ENCODE measurements at regions not wholly inside any gene's neighbourhood (a gene's known extent, or its start where the extent isn't known, plus 50 kb on each side); places are given as distances from the start of the nearest gene placed in this dataset.
"Not testable (repeated sequence)": the region's sequence is repeated elsewhere in the genome, so short reads cannot be mapped to it uniquely, and the experiment has no call there.

DNA sequence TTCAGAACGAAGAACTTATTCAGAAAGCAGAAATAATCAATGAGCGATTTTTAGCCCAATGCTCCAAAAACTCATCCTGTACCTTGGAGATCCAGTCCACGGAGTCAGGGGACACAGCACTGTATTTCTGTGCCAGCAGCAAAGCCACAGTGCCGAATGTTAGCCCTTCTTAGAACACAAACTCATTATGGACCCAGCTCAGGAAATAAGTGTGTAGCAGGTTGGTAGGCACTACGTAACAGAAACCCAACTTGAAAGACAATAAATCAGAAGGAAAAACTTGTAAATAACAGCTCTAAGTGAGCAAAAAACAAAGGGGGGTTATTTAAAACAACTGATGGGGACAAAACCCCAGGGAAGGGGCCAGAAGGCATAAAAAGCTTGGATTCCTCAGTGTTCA, 112.0 kb upstream of the PRSS1 start:
- DNase-seq (ENCODE audit: low spot score) (no peak), ATAC-seq (no peak)

DNA sequence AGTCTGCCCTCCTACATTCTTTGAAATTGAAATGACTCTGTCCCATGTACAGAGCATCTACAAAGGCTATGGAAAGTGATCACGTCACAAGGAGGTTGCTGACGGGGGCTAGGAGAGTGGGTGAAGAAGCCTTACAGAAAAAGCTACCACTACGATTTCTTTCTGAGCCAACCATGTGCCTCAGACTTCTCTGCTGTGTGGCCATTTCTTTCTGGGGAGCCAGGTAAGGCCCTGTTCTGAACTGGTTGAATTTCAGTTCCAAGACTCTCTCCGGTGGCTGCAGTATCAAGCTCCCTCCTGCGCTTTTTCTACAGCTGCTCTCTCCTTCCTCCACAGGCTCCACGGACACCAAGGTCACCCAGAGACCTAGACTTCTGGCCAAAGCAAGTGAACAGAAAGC, 112.5 kb upstream of the PRSS1 start:
- no peak for ATAC-seq

GRCh38 chr7:142636107-142636506, 113.2 kb upstream of the PRSS1 start:
- ATAC-seq; DNase-seq (ENCODE audit: low spot score): not testable (repeated sequence)

More for the DNA sequence above, 112.5 kb upstream of the PRSS1 start:
- no peak for DNase-seq (ENCODE audit: low spot score)

GRCh38 chr7:142632271-142633134, 116.8 kb upstream of the PRSS1 start:
- ATAC-seq, result peak; percentile 99
- DNase-seq (ENCODE audit: low spot score), result peak; percentile 54

DNA sequence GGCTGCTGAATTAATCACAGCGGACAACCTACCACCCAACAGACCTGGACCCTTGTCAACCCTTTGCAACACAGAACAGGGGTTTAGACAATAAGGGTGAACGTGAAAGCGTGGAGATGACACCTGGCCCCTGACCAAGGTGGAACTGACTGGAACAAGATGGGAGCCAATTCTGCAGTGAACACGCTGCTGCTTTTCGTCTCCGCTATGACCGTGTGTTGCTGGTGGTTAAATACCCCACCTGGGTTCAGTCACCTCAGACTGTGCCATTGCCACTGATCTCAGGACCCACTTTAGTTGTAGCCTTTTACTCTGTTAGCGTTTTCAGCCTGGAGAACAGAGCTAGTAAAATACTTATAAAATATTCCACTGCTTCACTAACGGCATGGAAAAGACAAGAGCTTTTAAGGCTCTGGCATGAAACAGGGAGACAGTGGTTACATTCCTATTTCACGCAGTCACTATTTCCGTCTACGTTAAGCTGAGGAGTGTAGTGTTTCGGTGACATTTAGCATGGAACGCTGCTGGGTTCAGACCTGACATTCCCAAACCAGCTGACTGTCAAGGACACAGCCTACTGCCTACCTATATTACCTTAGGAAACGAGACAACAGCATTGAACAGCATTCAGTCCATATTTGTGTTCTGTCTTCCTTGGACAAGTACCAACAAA, 119.5 kb upstream of the PRSS1 start:
- DNase-seq (ENCODE audit: low spot score) (no peak), ATAC-seq (no peak)

- ATAC-seq, result no peak
Observed at GRCh38 chr7:142628945-142629344, 120.3 kb upstream of the PRSS1 start.

GRCh38 chr7:142627223-142627622, 122.0 kb upstream of the PRSS1 start:
- DNase-seq (ENCODE audit: low spot score); ATAC-seq: not testable (repeated sequence)

More at GRCh38 chr7:142628945-142629344, 120.3 kb upstream of the PRSS1 start:
- DNase-seq (ENCODE audit: low spot score), result no peak

GRCh38 chr7:142626420-142627035, 122.7 kb upstream of the PRSS1 start:
- peak; percentile 88 for ATAC-seq
- no peak for DNase-seq (ENCODE audit: low spot score)

- DNase-seq (ENCODE audit: low spot score); ATAC-seq: not testable (repeated sequence)
Observed at GRCh38 chr7:142625216-142625615, 124.1 kb upstream of the PRSS1 start.

DNA sequence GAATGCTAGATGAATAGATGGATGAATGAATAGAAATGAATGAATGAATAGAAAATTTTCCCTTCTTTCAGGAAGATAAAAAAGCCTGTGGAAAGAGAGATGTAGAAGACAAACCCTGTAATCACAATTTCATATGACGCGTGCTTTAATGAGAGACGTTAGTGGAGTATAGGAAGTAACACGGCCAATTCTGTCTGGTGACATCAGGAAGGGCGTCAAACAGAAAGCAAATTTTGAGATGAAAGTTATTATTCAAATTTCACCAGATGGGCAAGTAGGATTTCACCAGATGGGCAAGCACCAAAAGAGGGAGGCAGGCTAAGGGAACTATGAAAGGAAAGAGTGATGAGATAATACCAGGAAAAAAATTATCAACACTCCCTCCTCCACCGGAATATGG, 128.9 kb upstream of the PRSS1 start:
- no peak for DNase-seq (ENCODE audit: low spot score)
- no peak for ATAC-seq

GRCh38 chr7:142618655-142619351, 130.5 kb upstream of the PRSS1 start:
- ATAC-seq, result no peak

GRCh38 chr7:142616842-142617241, 132.4 kb upstream of the PRSS1 start:
- ATAC-seq (no peak), DNase-seq (ENCODE audit: low spot score) (no peak)

More at GRCh38 chr7:142618655-142619351, 130.5 kb upstream of the PRSS1 start:
- no peak for DNase-seq (ENCODE audit: low spot score)

- ATAC-seq, result no peak
- no peak for DNase-seq (ENCODE audit: low spot score)
Observed at GRCh38 chr7:142616121-142616643, 133.1 kb upstream of the PRSS1 start.

GRCh38 chr7:142615508-142615907, 133.8 kb upstream of the PRSS1 start:
- ATAC-seq (no peak), DNase-seq (ENCODE audit: low spot score) (no peak)

GRCh38 chr7:142614116-142614515, 135.2 kb upstream of the PRSS1 start:
- ATAC-seq (no peak), DNase-seq (ENCODE audit: low spot score) (no peak)

DNA sequence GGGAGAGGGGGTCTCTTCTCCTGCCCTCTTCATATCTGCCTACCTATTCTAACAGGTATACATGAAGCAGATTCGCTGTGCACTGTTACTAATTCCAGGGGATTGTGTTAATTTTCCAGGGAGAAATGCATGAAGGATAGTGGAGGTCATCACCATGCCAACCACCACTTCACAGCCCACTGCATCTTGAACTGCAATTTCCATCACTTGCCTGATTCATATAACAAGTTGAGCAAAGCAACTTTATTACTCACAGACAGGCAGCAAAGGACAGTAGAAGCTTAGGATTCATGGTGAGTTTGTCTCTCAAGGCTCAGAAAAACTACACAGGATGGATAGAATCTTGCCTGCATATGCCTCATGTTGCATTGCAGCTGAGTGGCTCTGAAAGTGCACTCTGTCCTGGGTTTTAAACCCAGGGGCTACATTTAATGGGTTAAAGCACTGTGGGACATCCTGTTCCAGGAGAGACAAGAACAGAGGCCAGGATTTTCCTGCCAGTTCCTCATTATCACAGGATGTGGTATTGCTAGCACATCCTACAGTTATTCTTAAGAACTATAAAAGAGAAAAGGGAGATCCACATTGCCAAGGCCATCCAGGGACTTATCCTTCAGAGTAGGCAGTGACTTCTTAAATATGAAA, 136.9 kb upstream of the PRSS1 start:
- ATAC-seq, result no peak
- DNase-seq (ENCODE audit: low spot score), result no peak

DNA sequence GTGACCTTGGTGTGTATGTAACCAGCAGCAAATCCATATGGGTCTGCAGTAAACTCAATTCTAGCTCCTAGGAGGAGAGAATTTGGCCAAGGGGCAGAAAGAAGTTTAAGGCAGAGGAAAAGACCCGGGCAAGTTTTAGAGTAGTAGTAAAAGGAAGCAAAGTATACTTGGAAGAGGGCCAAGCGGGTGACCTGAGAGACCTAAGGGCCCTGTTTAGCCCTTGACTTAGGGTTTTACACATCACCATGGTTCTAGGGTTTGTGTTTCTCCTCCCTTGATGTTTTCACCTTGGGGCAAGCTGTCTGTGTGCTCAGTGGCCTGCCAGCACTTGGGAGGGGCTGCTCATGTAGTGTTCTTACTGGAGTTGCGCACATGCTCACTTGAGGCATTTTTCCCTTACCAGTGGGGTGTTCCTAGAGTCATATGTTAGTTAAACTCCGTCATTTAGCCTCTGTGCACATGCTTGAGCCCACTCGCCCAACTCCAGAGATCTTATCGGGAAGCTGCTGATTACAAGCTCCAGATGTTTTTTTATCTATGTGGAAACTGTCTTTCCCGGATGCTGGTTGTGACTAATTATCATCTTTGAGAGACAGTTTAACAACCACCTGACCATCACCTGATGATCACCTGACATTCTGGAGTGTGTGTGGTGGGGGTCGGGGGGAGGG, 137.6 kb upstream of the PRSS1 start:
- DNase-seq (ENCODE audit: low spot score) (no peak), ATAC-seq (no peak)

- DNase-seq (ENCODE audit: low spot score) (no peak), ATAC-seq (no peak)
Observed at GRCh38 chr7:142608630-142609428, 140.4 kb upstream of the PRSS1 start.

DNA sequence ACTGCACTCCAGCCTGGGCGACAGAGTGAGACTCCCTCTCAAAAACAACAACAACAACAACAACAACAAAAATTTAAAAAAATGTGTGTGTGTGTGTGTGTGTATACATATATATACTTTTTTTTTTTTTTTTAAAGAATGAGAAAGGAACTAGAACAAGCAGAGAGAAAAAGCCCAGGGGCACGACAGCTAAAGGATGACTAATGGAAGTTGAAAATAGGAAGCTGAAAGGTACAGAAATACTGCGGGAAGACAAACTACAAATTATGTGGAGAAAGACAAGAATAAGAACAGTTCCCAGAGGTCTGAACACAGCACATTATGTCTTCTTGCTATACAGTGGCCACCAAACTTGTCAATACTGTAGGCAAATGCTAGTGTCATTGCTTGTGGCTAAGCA, 141.9 kb upstream of the PRSS1 start:
- ATAC-seq (no peak), DNase-seq (ENCODE audit: low spot score) (no peak)
